GM19372 (cell line): ENCODE measurements at regions not wholly inside any gene's neighbourhood (a gene's known extent, or its start where the extent isn't known, plus 50 kb on each side); places are given as distances from the start of the nearest gene placed in this dataset.

Source experiments
- ATAC-seq: cut with Tn5 transposase; IDR thresholded peaks from one replicate; pipeline ENCODE4 v1.9.1; 2021; ENCODE audit warnings: mild to moderate bottlenecking, low read depth, moderate library complexity; ENCODE audit not compliant: unreplicated experiment

- no peak for ATAC-seq
Measured at GRCh38 chr10:8990280-8990987, 935.9 kb downstream of the GATA3 start.

GRCh38 chr10:8992009-8992408, 937.5 kb downstream of the GATA3 start:
- no peak for ATAC-seq

- no peak for ATAC-seq
Measured at GRCh38 chr10:8993864-8994263, 939.4 kb downstream of the GATA3 start.

GRCh38 chr10:8998751-8999150, 944.3 kb downstream of the GATA3 start:
- no peak for ATAC-seq

GRCh38 chr10:9003122-9003521, 948.6 kb downstream of the GATA3 start:
- no peak for ATAC-seq

GRCh38 chr10:9004736-9005135, 950.2 kb downstream of the GATA3 start:
- ATAC-seq, result no peak

- no peak for ATAC-seq
Measured at GRCh38 chr10:9009505-9009904, 955.0 kb downstream of the GATA3 start.

GRCh38 chr10:9010093-9010492, 955.6 kb downstream of the GATA3 start:
- ATAC-seq, result no peak

- ATAC-seq, result no peak
Measured at GRCh38 chr10:9010931-9011670, 956.6 kb downstream of the GATA3 start.

- ATAC-seq, result no peak
Measured at GRCh38 chr10:9012312-9012711, 957.8 kb downstream of the GATA3 start.

GRCh38 chr10:9015005-9015404, 960.5 kb downstream of the GATA3 start:
- ATAC-seq, result no peak

- ATAC-seq, result no peak
Measured at GRCh38 chr10:9015447-9015846, 961.0 kb downstream of the GATA3 start.

GRCh38 chr10:9016930-9017329, 962.4 kb downstream of the GATA3 start:
- no peak for ATAC-seq

GRCh38 chr10:9018195-9019173, 964.0 kb downstream of the GATA3 start:
- ATAC-seq, result no peak

- ATAC-seq, result no peak
Measured at GRCh38 chr10:9023206-9023605, 968.7 kb downstream of the GATA3 start.

GRCh38 chr10:9024210-9024609, 969.7 kb downstream of the GATA3 start:
- ATAC-seq, result no peak

- ATAC-seq, result no peak
Measured at GRCh38 chr10:9028231-9028630, 973.7 kb downstream of the GATA3 start.

GRCh38 chr10:9035355-9035754, 980.9 kb downstream of the GATA3 start:
- no peak for ATAC-seq

- no peak for ATAC-seq
Measured at GRCh38 chr10:9036711-9037204, 982.3 kb downstream of the GATA3 start.

GRCh38 chr10:9038146-9038714, 983.7 kb downstream of the GATA3 start:
- ATAC-seq, result no peak
